ENCODE measurements at regions not wholly inside any gene's neighbourhood (a gene's known extent, or its start where the extent isn't known, plus 50 kb on each side); places are given as distances from the start of the nearest gene placed in this dataset.
"Not testable (repeated sequence)": the region's sequence is repeated elsewhere in the genome, so short reads cannot be mapped to it uniquely, and the experiment has no call there.

DNA sequence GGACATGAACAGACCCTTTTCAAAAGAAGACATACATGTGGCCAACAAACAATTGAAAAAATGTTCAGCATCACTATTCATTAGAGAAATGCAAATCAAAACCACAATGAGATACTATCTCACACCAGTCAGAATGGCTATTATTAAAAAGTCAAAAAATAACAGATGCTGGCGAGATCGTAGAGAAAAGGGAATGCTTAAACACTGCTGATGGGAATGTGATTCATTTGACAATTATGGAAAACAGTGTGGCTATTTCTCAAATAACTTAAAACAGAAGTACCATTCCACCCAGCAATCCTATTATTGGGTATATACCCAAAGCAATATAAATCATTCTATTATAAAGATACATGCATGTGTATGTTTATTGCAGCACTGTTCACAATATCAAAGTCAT, 281.8 kb upstream of the CDH5 start:
- H3K27me3 Mint-ChIP-seq (ENCODE audit: insufficient read depth); H3K9me3 Mint-ChIP-seq; intact Hi-C loops (cut with micrococcal nuclease); H3K36me3 Mint-ChIP-seq (ENCODE audit: low read depth); H3K4me1 Mint-ChIP-seq (ENCODE audit: low read depth); H3K27ac Mint-ChIP-seq; H3K4me3 Mint-ChIP-seq; DNase-seq (ENCODE audit: low spot score): not testable (repeated sequence)

DNA sequence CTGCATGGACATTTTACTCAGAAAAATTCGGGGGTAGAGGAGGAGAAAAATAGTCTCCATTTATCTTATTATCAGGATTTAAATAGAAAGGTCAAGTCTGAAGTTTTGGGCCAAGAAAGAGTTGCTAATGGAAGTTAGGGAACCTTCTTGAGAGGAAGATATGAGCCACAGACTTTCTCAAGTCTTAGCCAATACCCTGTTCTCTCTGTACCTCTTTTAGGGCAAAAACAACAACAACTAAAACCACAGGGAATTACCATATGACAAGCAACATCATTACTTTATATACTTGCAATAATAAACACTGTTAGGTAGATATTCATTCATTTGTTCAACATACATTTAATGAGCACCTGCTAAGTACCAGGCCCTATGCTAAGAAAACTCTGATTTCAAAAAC, 282.2 kb upstream of the CDH5 start:
- no peak for DNase-seq (ENCODE audit: low spot score)
- Mint-ChIP-seq H3K9me3 (no peaks in the 10 kb centered on the region), H3K27ac (no peak overlapping the region), H3K36me3 (ENCODE audit: low read depth) (no peaks in the 10 kb centered on the region), H3K27me3 (ENCODE audit: insufficient read depth) (peaks cover 3% of the 10 kb centered on the region), H3K4me3 (no peak overlapping the region), H3K4me1 (ENCODE audit: low read depth) (no peaks in the 10 kb centered on the region)
- intact Hi-C loops (cut with micrococcal nuclease): no loop called here

DNA sequence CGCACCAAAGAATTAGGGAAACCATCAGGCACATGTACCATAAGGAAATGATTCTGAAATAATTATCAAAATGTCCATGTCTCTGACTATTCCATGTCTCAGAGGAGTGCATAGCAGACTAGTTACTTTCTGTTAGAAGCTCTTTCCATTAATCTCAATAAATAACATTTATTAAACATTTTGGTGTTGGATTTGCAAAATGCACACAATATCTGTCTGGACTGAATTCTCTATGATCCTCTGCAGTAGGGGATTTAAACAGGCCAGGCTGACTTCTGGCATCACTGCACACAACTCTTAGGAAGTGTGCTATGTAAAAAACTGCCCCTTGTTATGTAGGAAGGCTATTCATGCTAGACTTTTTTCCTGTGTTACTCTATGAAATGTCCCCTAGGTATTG, 283.3 kb upstream of the CDH5 start:
- no peak overlapping the region for H3K4me3 Mint-ChIP-seq
- H3K9me3 Mint-ChIP-seq: no peaks in the 10 kb centered on the region
- H3K27ac Mint-ChIP-seq: no peak overlapping the region
- intact Hi-C loops (cut with micrococcal nuclease): no loop called here
- no peaks in the 10 kb centered on the region for H3K4me1 Mint-ChIP-seq (ENCODE audit: low read depth)
- no peak for DNase-seq (ENCODE audit: low spot score)
- peaks cover 3% of the 10 kb centered on the region for H3K27me3 Mint-ChIP-seq (ENCODE audit: insufficient read depth)
- H3K36me3 Mint-ChIP-seq (ENCODE audit: low read depth): no peaks in the 10 kb centered on the region

DNA sequence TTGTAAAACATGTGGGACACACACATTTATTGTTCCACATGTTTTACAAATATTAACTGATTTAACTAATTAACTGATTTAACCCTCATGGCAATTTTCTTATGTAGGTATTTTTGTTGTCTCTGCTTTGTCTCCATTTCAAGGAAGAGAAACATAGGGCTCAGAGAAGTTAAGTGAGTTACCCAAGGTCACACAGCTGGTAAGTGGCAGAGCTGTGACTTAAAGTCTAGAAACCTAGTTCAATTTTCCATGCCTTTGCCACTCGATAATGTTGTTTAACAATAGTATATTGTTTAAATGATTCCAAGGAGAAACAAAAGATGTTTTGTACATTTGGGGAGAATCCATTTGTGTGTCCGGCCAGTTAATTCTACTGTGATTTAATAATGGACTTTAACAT, 284.1 kb upstream of the CDH5 start:
- Mint-ChIP-seq H3K9me3 (no peaks in the 10 kb centered on the region), H3K27ac (no peak overlapping the region), H3K36me3 (ENCODE audit: low read depth) (no peaks in the 10 kb centered on the region), H3K4me3 (no peak overlapping the region), H3K27me3 (ENCODE audit: insufficient read depth) (peaks cover 3% of the 10 kb centered on the region), H3K4me1 (ENCODE audit: low read depth) (no peaks in the 10 kb centered on the region)
- no peak for DNase-seq (ENCODE audit: low spot score)
- intact Hi-C loops (cut with micrococcal nuclease): no loop called here

DNA sequence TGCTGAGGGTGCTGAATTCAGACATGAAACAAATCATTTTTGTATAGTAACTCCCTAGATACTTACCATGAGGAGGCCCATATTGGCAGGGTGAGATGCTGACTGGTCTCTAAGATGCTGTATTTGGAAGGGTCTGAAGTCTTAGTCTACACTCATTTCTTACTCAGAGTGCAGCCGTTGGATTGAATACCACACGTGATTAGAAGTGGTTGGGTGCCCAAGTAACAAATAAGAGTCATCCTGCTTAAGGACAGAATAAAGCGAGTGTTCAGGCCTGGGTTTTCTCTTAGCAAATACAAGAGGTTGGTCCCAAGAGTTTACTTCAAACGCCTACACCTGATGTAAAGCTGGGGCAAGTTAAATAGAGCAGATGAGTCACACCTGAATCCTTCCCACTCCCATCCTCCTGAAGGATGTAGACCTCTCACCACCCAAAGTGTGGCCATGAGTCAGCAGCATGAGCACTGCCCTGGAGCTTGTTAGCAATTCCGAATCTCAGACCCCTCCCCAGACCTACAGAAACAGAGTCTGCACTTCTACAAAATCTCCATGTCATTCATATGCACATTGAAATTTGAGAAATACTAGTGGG, 284.6 kb upstream of the CDH5 start:
- H3K27ac Mint-ChIP-seq: no peak overlapping the region
- no peak overlapping the region for H3K4me3 Mint-ChIP-seq
- H3K9me3 Mint-ChIP-seq: no peaks in the 10 kb centered on the region
- no peaks in the 10 kb centered on the region for H3K36me3 Mint-ChIP-seq (ENCODE audit: low read depth)
- H3K4me1 Mint-ChIP-seq (ENCODE audit: low read depth): no peaks in the 10 kb centered on the region
- H3K27me3 Mint-ChIP-seq (ENCODE audit: insufficient read depth): peaks cover 3% of the 10 kb centered on the region
- DNase-seq (ENCODE audit: low spot score): no peak
- intact Hi-C loops (cut with micrococcal nuclease): no loop called here

DNA sequence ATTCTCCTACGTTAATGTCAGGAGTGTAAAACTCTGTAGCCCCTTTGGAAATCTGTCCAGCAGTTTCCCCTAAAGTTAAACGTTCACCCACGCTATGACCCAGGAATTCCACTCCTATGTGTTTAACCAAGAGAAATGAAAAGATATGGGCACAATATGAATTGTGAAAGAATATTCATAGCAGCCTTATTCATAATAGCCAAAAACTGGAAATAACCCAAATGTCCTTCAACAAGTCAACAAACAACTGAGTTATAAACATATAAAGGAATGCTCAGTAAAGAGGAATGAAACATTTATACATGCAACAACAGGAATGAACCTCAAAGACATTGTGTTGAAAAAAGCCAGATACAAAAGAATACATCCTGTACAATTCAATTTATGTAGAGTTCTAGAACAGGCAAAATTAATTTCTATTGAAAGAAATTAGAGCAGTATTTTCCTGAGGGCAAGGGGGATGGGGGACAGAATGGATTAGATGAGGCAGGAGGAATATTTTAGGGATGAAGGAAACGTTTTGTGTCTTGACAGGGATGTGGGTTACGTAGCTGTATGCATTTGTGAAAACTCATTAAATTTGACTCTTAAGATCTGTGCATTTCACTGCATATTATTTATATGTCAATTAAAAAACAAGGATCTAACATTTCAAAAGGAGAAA, 286.7 kb upstream of the CDH5 start:
- DNase-seq (ENCODE audit: low spot score): no peak
- Mint-ChIP-seq H3K9me3 (no peaks in the 10 kb centered on the region), H3K4me3 (no peak overlapping the region), H3K27ac (no peak overlapping the region), H3K27me3 (ENCODE audit: insufficient read depth) (peaks cover 7% of the 10 kb centered on the region), H3K36me3 (ENCODE audit: low read depth) (no peaks in the 10 kb centered on the region), H3K4me1 (ENCODE audit: low read depth) (no peaks in the 10 kb centered on the region)
- intact Hi-C loops (cut with micrococcal nuclease): no loop called here

DNA sequence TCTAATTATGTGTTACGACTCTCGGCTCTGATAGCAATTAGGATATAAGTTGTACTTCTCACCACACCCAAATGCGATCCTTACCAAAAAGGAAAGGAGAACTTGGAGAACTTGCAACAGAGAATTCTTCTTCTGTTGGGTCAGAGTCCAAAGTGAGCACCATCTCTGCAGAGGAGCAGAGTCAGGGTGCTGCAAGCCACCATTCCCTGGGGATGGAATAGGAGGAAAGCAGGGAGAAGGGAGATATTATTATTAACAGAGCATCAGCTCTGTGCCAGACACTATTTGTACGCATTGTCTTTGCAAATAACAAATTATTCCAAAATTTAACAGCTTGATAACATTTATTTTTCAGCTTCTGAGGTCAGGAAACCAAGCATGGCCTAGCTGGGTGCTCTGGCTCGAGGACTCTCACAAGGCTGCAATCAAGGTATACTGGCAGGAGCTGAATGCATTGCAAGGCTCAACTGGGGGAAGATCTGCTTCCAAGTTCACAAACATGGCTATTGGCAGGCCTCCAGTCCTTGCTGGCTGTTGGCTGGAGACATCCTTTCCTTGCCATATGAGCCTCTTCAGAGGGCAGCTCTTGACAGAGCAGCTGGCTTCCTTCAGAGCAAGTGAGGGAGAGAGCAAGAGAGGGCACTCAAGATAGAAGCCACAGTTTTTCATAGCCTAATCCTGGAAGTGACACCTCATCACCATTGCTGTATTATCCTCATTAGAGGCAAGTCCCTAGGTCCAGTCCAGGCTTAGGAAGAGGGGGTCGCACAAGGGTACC, 296.2 kb upstream of the CDH5 start:
- H3K9me3 Mint-ChIP-seq: no peaks in the 10 kb centered on the region
- intact Hi-C loops (cut with micrococcal nuclease): no loop called here
- H3K4me3 Mint-ChIP-seq: no peak overlapping the region
- no peak overlapping the region for H3K27ac Mint-ChIP-seq
- no peaks in the 10 kb centered on the region for H3K36me3 Mint-ChIP-seq (ENCODE audit: low read depth)
- no peak for DNase-seq (ENCODE audit: low spot score)
- H3K27me3 Mint-ChIP-seq (ENCODE audit: insufficient read depth): peaks cover 4% of the 10 kb centered on the region
- no peaks in the 10 kb centered on the region for H3K4me1 Mint-ChIP-seq (ENCODE audit: low read depth)

GRCh38 chr16:66069587-66069986, 296.9 kb upstream of the CDH5 start:
- Mint-ChIP-seq H3K9me3 (no peaks in the 10 kb centered on the region), H3K27me3 (ENCODE audit: insufficient read depth) (no peaks in the 10 kb centered on the region), H3K4me1 (ENCODE audit: low read depth) (no peaks in the 10 kb centered on the region), H3K4me3 (no peak overlapping the region), H3K27ac (no peak overlapping the region), H3K36me3 (ENCODE audit: low read depth) (no peaks in the 10 kb centered on the region)
- intact Hi-C loops (cut with micrococcal nuclease): no loop called here
- DNase-seq (ENCODE audit: low spot score): no peak

GRCh38 chr16:66066404-66066803, 300.1 kb upstream of the CDH5 start:
- DNase-seq (ENCODE audit: low spot score): no peak
- Mint-ChIP-seq H3K27ac (no peak overlapping the region), H3K4me3 (no peak overlapping the region), H3K27me3 (ENCODE audit: insufficient read depth) (no peaks in the 10 kb centered on the region), H3K36me3 (ENCODE audit: low read depth) (no peaks in the 10 kb centered on the region), H3K4me1 (ENCODE audit: low read depth) (no peaks in the 10 kb centered on the region), H3K9me3 (no peaks in the 10 kb centered on the region)
- intact Hi-C loops (cut with micrococcal nuclease): no loop called here

GRCh38 chr16:66065925-66066324, 300.6 kb upstream of the CDH5 start:
- no peaks in the 10 kb centered on the region for H3K27me3 Mint-ChIP-seq (ENCODE audit: insufficient read depth)
- no peak overlapping the region for H3K4me3 Mint-ChIP-seq
- no peak overlapping the region for H3K27ac Mint-ChIP-seq
- no peaks in the 10 kb centered on the region for H3K36me3 Mint-ChIP-seq (ENCODE audit: low read depth)
- intact Hi-C loops (cut with micrococcal nuclease): no loop called here
- DNase-seq (ENCODE audit: low spot score): no peak
- no peaks in the 10 kb centered on the region for H3K9me3 Mint-ChIP-seq
- H3K4me1 Mint-ChIP-seq (ENCODE audit: low read depth): no peaks in the 10 kb centered on the region

GRCh38 chr16:66064801-66065530, 301.5 kb upstream of the CDH5 start:
- H3K4me3 Mint-ChIP-seq: no peak overlapping the region
- no peaks in the 10 kb centered on the region for H3K27me3 Mint-ChIP-seq (ENCODE audit: insufficient read depth)
- H3K27ac Mint-ChIP-seq: no peak overlapping the region
- no peaks in the 10 kb centered on the region for H3K4me1 Mint-ChIP-seq (ENCODE audit: low read depth)
- no peaks in the 10 kb centered on the region for H3K9me3 Mint-ChIP-seq
- intact Hi-C loops (cut with micrococcal nuclease): no loop called here
- no peak for DNase-seq (ENCODE audit: low spot score)
- H3K36me3 Mint-ChIP-seq (ENCODE audit: low read depth): no peaks in the 10 kb centered on the region

DNA sequence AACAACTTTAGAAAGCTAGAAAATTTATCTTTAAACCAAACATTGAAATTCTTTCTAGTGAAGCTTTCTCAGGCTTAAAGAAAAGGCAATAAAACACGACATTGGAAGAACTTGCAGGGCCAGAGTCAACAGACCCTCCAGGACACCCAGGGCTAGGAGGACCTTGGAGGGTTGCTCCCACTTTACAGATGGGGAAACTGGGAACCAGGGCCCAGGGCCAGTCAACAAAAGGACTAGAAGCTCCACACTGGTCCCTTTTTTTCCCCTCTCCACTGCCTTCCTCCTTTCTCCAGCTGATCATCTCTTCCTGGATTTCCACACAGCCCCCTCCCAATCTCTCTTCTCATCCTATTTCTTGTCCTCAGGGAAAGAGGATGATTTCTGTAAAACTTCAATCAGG, 307.7 kb upstream of the CDH5 start:
- no peaks in the 10 kb centered on the region for H3K36me3 Mint-ChIP-seq (ENCODE audit: low read depth)
- no peak overlapping the region for H3K27ac Mint-ChIP-seq
- H3K9me3 Mint-ChIP-seq: no peaks in the 10 kb centered on the region
- intact Hi-C loops (cut with micrococcal nuclease): no loop called here
- H3K27me3 Mint-ChIP-seq (ENCODE audit: insufficient read depth): no peaks in the 10 kb centered on the region
- no peak for DNase-seq (ENCODE audit: low spot score)
- no peak overlapping the region for H3K4me3 Mint-ChIP-seq
- no peaks in the 10 kb centered on the region for H3K4me1 Mint-ChIP-seq (ENCODE audit: low read depth)

DNA sequence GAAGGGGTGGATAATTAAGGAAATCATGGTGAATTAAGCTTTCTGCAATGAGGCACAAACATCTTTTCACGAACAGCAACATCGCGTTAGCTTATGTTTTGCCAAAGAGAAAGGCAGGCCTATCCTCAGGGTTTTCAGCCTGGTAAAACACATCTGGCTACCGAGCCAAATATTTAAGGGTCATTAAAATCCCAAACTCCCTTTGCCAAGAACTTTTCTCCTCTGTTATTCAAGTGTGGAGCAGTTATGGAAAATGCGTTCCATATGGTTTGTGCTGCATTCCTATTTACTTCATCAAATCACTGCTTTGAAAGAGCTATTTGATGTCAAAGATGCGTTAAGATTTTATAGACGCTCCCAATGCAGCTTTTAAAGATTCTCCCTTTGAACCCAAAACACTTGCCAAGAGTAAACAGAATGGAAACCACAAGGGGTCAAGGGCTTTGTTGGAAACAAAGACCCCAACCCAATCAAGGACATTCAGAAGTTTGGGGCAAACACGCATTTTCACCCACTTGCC, 308.3 kb upstream of the CDH5 start:
- no peak overlapping the region for H3K27ac Mint-ChIP-seq
- no peak for DNase-seq (ENCODE audit: low spot score)
- H3K27me3 Mint-ChIP-seq (ENCODE audit: insufficient read depth): no peaks in the 10 kb centered on the region
- intact Hi-C loops (cut with micrococcal nuclease): no loop called here
- H3K4me3 Mint-ChIP-seq: no peak overlapping the region
- H3K4me1 Mint-ChIP-seq (ENCODE audit: low read depth): no peaks in the 10 kb centered on the region
- H3K9me3 Mint-ChIP-seq: no peaks in the 10 kb centered on the region
- no peaks in the 10 kb centered on the region for H3K36me3 Mint-ChIP-seq (ENCODE audit: low read depth)
